Motor neuron (in vitro differentiated cells): ENCODE measurements at regions not wholly inside any gene's neighbourhood (a gene's known extent, or its start where the extent isn't known, plus 50 kb on each side); places are given as distances from the start of the nearest gene placed in this dataset.

Experiments used
- ATAC-seq, 8 experiments: fragments of 200-7000 bp; cut with Tn5 transposase; replicated peaks in 6 of 8; 2 replicates each; pipeline ENCODE4 v1.8.0; 2021; ENCODE audit warnings: mild to moderate bottlenecking in 8 of 8, moderate library complexity in 8 of 8
- H3K27ac ChIP-seq, 2 donors: fragments of 250-450 bp; sonication (Bioruptor Pico); 2 replicates each; pipeline ENCODE4 v1.9.0; 2021; ENCODE audit warnings: antibody characterized with exemption in 2 of 2, mild to moderate bottlenecking in 2 of 2, moderate library complexity in 1 of 2
- H3K4me1 ChIP-seq, 2 donors: fragments of 250-450 bp; sonication (Bioruptor Pico); replicated peaks in 1 of 2; 2 replicates each; pipeline ENCODE4 v1.6.1; 2021; ENCODE audit warnings: antibody characterized with exemption in 2 of 2, mild to moderate bottlenecking in 2 of 2, moderate library complexity in 1 of 2
- H3K4me3 ChIP-seq, 5 donors: fragments of 250-450 bp; sonication (Bioruptor Pico); 2 replicates each; pipeline ENCODE4 v1.9.0; 2021; ENCODE audit warnings: antibody characterized with exemption in 5 of 5, mild to moderate bottlenecking in 5 of 5, moderate library complexity in 4 of 5
- WGBS, 10 experiments: fragments of 450-650 bp; shearing (Covaris generic); methylation state at CpG; one replicate each; pipeline ENCODE4 v1.0.0; 2022; 5-methylcytosine and 5-hydroxymethylcytosine counted together
- in situ Hi-C, 9 experiments: fragments of 400-800 bp; cut with MboI; loops; one replicate each; pipeline ENCODE4 v1.15.0; 2021; ENCODE audit warnings: low sequenced_read_pairs in 9 of 9, low pct_unique_long_range_greater_than_20kb in 2 of 9; ENCODE audit not compliant: unreplicated experiment in 9 of 9

DNA sequence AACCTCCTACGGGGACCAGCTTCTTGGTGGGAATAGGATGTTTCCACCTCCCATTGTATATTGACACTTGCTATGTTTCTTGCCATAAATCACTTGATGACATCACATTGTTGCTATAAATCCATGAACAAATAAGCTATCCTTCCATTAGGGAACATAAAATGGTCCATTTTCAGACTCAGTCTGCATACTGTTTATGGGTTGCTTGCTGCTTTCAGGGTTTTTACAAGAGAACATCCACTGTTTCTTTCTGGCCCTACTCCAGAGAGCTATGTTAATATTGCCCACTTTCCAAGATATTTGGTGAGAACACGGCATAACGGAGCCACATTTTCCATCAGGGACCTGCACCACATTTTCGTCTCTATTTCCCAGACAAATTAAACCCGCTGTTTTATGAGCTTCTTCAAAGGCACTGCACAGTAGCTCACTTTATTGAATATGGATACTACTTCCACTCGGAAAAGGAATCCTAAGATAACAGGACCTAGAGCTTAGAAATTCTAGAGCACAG lies 800.2 kb downstream of the KCNJ2 start:
- Histone ChIP-seq H3K27ac (no peak overlapping the region), H3K4me1 (no peaks in the 10 kb centered on the region), H3K4me3 (no peak overlapping the region)
- no peak for ATAC-seq
- WGBS, 10 experiments = 20 to 100% (median 91%) methylated on average over 1 to 6 of the region's 6 CpGs; no CpG with 5 or more reads in 1 of the 10 experiments
- in situ Hi-C loops = no loop called here

DNA sequence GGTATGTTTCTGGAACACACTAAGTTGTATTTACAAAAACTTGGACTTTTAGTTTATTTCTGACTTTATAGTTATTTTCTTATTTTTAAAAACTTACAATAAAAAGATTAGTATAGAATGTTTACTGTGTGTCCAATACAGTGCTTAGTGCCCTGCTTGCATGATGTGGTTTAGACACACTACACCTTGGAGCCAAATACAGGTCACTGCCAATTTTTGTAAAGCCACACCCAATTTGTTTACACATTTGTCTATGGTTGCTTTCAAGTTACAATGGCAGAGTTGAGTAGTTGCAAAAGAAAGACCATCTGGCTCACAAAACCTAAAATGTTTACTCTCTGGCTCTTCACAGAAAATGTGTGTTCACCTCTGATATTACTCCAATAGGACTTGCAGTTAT lies 807.1 kb downstream of the KCNJ2 start:
- Histone ChIP-seq H3K27ac (no peak overlapping the region), H3K4me3 (no peak overlapping the region), H3K4me1 (no peaks in the 10 kb centered on the region)
- in situ Hi-C loops = no loop called here
- ATAC-seq = no peak

DNA sequence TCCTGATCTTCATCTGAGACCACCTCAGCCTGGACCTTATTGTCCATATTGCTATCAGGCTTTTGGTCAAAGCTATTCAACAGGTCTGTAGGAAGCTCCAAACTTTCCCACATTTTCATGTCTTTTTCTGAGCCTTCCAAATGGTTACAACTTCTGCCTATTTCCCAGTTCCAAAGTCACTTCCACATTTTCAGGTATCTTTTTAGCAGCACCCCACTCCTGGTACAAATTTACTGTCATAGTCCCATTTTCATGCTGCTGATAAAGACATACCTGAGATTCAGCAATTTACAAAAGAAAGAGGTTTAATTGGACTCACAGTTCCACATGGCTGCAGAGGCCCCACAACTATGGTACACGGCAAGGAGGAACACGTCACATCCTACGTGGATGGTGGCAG lies 815.5 kb downstream of the KCNJ2 start:
- 33 to 100% (median 81%) methylated on average over 1 to 3 of the region's 3 CpGs; no CpG with 5 or more reads in 3 of the 10 experiments for WGBS, 10 experiments
- Histone ChIP-seq H3K4me3 (no peak overlapping the region), H3K4me1 (peaks cover 10 to 24% of the 10 kb centered on the region in 2 donors), H3K27ac (no peak overlapping the region)
- no peak for ATAC-seq
- in situ Hi-C loops = no loop called here

DNA sequence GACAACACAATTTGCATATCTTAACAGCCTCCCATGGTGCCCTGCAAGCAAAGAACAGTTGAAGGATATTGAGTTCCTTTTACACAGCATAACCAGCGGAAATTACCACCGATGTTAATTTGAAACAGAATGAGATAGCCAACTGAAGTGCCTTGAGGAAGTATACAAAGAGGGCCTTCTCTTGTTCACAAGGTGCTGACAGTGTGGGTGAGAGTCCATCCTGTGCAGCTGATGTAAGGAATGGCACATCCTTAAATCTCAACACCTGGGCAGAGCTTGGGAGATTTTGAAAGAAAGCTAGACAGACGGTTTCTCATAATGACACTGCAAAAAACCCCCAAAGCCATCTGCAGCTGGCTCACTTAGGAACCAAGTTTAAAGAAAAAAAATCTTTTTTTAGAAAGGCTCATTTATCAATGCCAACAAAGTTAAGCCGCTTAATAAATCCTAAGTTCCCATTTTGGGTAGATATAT lies 818.6 kb downstream of the KCNJ2 start:
- H3K27ac ChIP-seq = no peak overlapping the region
- peak in 5 of 8 experiments; percentile 3 to 37 (median 15) for ATAC-seq
- no peak overlapping the region for H3K4me3 ChIP-seq
- WGBS, 10 experiments = 10 to 100% (median 46%) methylated on average over 1 to 4 of the region's 4 CpGs; no CpG with 5 or more reads in 1 of the 10 experiments
- H3K4me1 ChIP-seq = peaks cover 10 to 24% of the 10 kb centered on the region in 2 donors
- in situ Hi-C loops = no loop called here

DNA sequence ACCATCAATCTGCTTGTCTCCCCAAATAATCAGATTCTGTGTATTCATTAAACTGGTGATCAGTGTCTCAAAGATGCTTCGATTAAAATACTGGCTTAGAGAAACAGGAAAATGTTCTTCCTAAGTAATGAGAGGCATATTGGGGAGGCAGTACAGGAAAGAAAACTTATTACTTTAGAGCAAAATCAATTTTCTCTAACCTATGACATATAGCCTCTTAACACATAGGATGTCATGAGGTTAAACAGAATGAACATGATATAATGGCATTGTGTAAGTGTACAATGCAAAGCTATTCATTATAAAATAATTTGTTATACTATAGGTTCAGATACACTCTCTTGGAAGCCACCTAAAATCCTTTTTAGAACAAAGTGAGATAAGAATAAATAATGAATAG lies 819.3 kb downstream of the KCNJ2 start:
- Histone ChIP-seq H3K4me3 (no peak overlapping the region), H3K4me1 (peaks cover 10 to 26% of the 10 kb centered on the region in 2 donors), H3K27ac (no peak overlapping the region)
- ATAC-seq = peak in 5 of 8 experiments; percentile 29 to 81 (median 70)
- in situ Hi-C loops = no loop called here
- WGBS, 10 experiments = 0 to 63% (median 33%) methylated on average over 1 of the region's 1 CpG; no CpG with 5 or more reads in 2 of the 10 experiments

DNA sequence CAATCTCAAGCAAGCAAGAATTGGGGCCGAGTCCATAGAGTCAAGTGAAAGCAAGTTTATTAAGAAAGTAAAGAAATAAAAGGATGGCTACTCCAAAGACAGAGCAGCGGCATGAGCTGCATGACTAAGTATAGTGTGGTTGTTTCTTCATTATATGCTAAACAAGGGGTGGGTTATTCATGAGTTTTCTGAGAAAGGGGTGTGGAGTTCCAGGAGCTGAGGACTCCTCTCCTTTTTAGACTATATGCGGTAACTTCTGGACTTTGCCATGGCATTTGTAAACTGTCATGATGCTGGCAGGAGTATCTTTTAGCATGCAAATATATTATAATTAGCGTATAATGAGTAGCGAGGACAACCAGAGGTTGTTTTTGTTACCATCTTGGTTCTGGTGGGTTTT lies 819.9 kb downstream of the KCNJ2 start:
- WGBS, 10 experiments = 27 to 100% (median 57%) methylated on average over 1 to 5 of the region's 5 CpGs; no CpG with 5 or more reads in 2 of the 10 experiments
- ATAC-seq = peak; percentile 19 to 98 (median 68)
- peaks cover 10 to 31% of the 10 kb centered on the region in 2 donors for H3K4me1 ChIP-seq
- in situ Hi-C loops = no loop called here
- H3K27ac ChIP-seq = no peak overlapping the region
- no peak overlapping the region for H3K4me3 ChIP-seq

DNA sequence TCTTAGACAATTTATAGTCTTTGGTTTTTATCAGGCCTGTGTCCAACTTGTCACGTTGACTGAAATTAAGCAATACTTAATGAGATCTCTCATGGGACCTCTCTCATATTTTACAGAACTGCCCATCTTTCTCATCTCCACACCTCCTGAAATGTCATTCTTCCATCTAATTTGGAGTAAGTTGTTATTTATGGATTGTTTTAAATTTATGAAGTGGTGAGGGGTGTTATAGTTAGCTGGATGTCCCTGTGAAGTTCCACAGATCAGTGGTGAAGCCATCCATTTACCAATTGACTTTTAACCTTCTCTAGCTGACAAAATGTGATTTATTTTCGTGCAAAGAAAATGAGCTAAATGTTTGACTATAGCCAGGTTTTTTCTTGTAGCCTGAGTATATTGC lies 824.9 kb downstream of the KCNJ2 start:
- WGBS, 10 experiments = 0 to 100% (median 58%) methylated on average over 1 to 2 of the region's 2 CpGs; no CpG with 5 or more reads in 2 of the 10 experiments
- Histone ChIP-seq H3K27ac (no peak overlapping the region), H3K4me1 (peaks cover 0 to 18% of the 10 kb centered on the region in 2 donors), H3K4me3 (no peak overlapping the region)
- in situ Hi-C loops = no loop called here
- ATAC-seq = peak in 5 of 8 experiments; percentile 40 to 97 (median 92)

DNA sequence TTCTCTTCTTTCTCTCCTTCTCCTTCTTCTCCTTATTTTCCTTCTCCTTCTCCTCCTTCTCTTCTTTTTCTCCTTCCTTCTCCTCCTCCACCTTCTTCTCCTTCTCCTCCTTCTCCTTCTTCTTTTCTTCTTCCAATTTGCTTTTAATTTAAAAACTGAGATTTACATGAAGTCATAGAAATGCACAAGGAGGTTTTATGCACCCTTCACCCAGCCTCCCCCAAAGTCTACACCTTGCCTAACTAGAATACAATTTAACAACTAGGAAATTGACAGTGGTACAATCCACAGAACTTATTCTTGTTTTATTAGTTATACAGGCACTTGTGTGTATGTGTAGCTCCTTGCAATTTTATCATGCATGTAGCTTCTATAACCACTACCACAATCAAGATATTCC lies 826.7 kb downstream of the KCNJ2 start:
- Histone ChIP-seq H3K27ac (no peak overlapping the region), H3K4me1 (peaks cover 0 to 10% of the 10 kb centered on the region in 2 donors), H3K4me3 (no peak overlapping the region)
- ATAC-seq = no peak
- in situ Hi-C loops = no loop called here

DNA sequence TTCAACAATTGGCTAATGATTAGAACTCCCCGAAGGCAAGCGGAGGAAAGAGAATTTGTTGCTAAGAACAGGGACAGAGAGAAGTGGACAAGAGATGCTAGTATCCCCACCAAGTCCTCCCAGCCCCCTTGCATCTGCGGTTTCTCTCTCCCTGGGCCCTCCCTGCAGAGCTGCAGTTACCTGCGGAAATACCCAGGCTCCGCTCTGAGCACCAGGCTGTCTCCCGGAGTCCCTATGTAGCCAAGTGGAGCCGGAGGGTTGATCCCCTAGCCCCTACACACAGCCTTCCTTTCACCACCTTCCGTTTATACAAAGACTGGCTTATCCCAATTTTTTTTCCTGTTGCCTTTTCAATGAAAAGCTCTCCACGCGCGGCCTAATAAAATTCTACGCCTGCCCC lies 834.4 kb downstream of the KCNJ2 start:
- in situ Hi-C loops = no loop called here
- ATAC-seq = no peak
- WGBS, 10 experiments = 20 to 100% (median 80%) methylated on average over 1 to 11 of the region's 12 CpGs; no CpG with 5 or more reads in 1 of the 10 experiments
- Histone ChIP-seq H3K27ac (no peak overlapping the region), H3K4me3 (no peak overlapping the region), H3K4me1 (no peaks in the 10 kb centered on the region)

DNA sequence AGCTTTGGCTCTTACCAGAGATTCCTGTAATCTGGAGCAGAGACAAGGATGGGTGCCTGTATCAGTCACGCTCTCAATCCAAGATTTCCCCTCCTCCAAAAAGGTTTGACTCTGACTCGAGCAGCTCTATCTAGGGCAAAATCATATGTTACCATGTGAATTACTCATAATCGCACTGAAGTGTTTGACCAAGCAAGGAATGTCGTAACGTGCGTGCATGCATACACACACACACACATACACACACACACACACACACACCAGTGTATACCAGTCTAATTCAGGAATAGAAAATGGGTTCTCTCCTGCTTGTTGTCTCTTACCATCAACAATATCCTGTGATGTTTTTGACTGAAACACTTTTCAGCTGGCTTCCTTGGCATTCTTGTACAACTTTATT lies 835.1 kb downstream of the KCNJ2 start:
- no peak for ATAC-seq
- in situ Hi-C loops = no loop called here
- no peaks in the 10 kb centered on the region for H3K4me1 ChIP-seq
- no peak overlapping the region for H3K4me3 ChIP-seq
- WGBS, 10 experiments = 14 to 100% (median 88%) methylated on average over 1 to 6 of the region's 6 CpGs; no CpG with 5 or more reads in 3 of the 10 experiments
- no peak overlapping the region for H3K27ac ChIP-seq

DNA sequence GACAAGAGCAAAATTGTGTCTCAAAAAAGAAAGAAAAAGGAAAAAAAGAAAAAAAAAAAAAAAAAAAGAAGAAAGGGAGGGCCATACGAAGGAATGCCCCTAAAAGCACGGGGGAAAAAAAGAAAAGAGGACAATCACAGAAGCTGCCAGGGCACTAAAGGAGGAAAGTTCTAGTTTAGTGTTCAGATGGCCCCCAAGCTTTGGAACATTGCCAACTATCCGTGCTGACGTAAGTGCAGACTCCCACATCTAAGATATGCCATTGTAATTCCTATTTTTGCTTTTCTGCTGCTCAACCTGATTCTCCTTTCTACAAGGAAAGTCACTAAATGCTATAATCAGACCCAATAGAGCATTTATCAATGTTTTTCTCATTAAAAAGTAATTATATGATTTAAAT lies 842.1 kb downstream of the KCNJ2 start:
- H3K4me1 ChIP-seq = no peaks in the 10 kb centered on the region
- no peak for ATAC-seq
- in situ Hi-C loops = no loop called here
- H3K4me3 ChIP-seq = no peak overlapping the region
- H3K27ac ChIP-seq = no peak overlapping the region
- 0 to 89% (median 74%) methylated on average over 2 to 4 of the region's 4 CpGs; no CpG with 5 or more reads in 1 of the 10 experiments for WGBS, 10 experiments

DNA sequence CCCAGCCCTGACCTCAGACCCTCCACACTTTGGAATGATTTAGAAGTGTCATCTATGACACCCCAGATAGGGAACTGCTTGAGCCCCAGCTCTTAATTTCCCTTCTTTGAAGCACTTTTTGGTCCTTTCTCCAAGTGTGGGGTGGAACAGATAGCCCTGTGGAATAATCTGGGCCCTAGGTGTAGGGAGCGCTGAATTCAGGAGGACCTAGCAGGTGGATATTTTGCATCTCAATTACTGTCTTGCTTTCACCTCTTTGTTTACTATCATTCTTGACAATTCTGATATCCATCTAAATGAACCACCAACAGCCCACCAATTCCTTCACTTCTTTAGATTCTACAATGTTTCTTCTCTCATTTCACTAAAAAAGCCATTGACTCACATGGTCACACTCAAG lies 850.4 kb downstream of the KCNJ2 start:
- in situ Hi-C loops = no loop called here
- Histone ChIP-seq H3K27ac (no peak overlapping the region), H3K4me3 (no peak overlapping the region), H3K4me1 (peaks cover 17 to 23% of the 10 kb centered on the region in 2 donors)
- 83 to 100% (median 88%) methylated on average over 1 of the region's 1 CpG; no CpG with 5 or more reads in 3 of the 10 experiments for WGBS, 10 experiments
- no peak for ATAC-seq

DNA sequence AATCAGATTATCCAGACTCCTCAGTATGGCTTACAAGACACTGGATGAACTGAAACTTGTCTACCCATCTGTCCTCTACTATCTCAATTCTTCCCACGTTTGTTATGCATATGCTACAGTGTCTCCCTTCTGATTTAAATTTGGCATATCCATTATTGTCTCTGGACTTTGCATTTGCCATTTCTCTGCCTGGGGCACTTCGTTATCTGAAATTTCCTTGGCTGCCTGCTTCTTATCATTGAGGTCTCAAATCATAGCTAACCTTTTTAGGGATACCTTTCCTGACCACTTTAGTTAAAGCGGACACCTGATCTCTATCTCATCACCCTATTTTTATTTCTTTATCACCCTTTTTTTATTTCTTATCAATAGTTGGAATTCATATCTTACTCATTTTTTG lies 853.4 kb downstream of the KCNJ2 start:
- Histone ChIP-seq H3K27ac (no peak overlapping the region), H3K4me3 (no peak overlapping the region), H3K4me1 (peaks cover 17 to 23% of the 10 kb centered on the region in 2 donors)
- WGBS, 10 experiments = 5 to 100% (median 74%) methylated on average over 2 to 3 of the region's 3 CpGs
- ATAC-seq = no peak
- in situ Hi-C loops = no loop called here
